Stimulated activated naive B cell treated with anti-CD40 and anti-IgM and Interleukin-4, amounts not matched to agents 10 μg/mL and 1 μg/mL and 100 μg/mL, for 72 hours (primary cell): ENCODE measurements at regions not wholly inside any gene's neighbourhood (a gene's known extent, or its start where the extent isn't known, plus 50 kb on each side); places are given as distances from the start of the nearest gene placed in this dataset.

Experiments used
- ATAC-seq, 2 donors: fragments of 150-1000 bp; cut with Tn5 transposase; replicated peaks; 2 replicates each; pipeline ENCODE4 v1.10.0; 2021; ENCODE audit warnings: moderate library complexity in 1 of 2
- DNase-seq: peaks from one replicate; pipeline ENCODE4 v3.0.0; 2021
- H3K27ac Mint-ChIP-seq: one replicate; pipeline ENCODE4 v1.8.0; 2022; ENCODE audit warnings: mild to moderate bottlenecking, mixed read lengths
- H3K27me3 Mint-ChIP-seq, 2 donors: one replicate each; pipeline ENCODE4 v1.8.0; 2022; ENCODE audit warnings: mixed read lengths in 2 of 2
- H3K36me3 Mint-ChIP-seq, 2 donors: one replicate each; pipeline ENCODE4 v1.8.0; 2022; ENCODE audit warnings: mixed read lengths in 2 of 2, mild to moderate bottlenecking in 1 of 2
- H3K4me1 Mint-ChIP-seq, 2 donors: one replicate each; pipeline ENCODE4 v1.8.0; 2022; ENCODE audit warnings: mixed read lengths in 2 of 2, mild to moderate bottlenecking in 1 of 2
- H3K4me3 Mint-ChIP-seq, 2 donors: one replicate each; pipeline ENCODE4 v1.8.0; 2022; ENCODE audit warnings: mild to moderate bottlenecking in 2 of 2, mixed read lengths in 2 of 2, moderate library complexity in 1 of 2
- H3K9me3 Mint-ChIP-seq, 2 donors: one replicate each; pipeline ENCODE4 v1.8.0; 2022; ENCODE audit warnings: mixed read lengths in 2 of 2, mild to moderate bottlenecking in 1 of 2

- ATAC-seq (no peak), DNase-seq (no peak)
- Mint-ChIP-seq H3K4me3 (no peak overlapping the region), H3K9me3 (peaks cover 0 to 2% of the 10 kb centered on the region in 2 donors), H3K4me1 (no peaks in the 10 kb centered on the region), H3K36me3 (no peaks in the 10 kb centered on the region), H3K27me3 (no peaks in the 10 kb centered on the region), H3K27ac (no peak overlapping the region)
These were observed 208.6 kb upstream of the STEAP4 start for GRCh38 chr7:88515301-88515700.

DNA sequence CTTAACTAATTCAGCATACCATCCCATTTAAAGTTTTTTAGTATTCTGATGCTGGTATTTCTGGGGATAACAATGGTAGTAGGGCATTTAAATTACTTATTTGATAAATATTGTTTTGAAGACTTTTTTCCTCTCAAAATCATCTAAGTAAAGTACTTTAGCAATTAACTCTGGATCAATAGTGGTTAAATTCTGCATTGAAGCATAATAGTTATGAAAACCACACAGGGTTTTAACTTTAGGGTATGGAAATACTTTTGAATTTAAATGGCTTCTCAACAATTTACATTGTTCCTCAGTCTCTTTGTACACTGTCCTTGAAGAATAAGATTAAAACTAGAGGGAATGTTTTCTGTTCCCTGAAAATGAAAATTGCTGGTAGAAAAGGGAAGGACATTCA, 202.6 kb upstream of the STEAP4 start:
- no peak overlapping the region for H3K4me3 Mint-ChIP-seq
- peaks cover 0 to 3% of the 10 kb centered on the region in 2 donors for H3K9me3 Mint-ChIP-seq
- H3K27me3 Mint-ChIP-seq = no peaks in the 10 kb centered on the region
- DNase-seq = no peak
- H3K27ac Mint-ChIP-seq = no peak overlapping the region
- no peaks in the 10 kb centered on the region for H3K36me3 Mint-ChIP-seq
- no peaks in the 10 kb centered on the region for H3K4me1 Mint-ChIP-seq
- ATAC-seq = no peak

- Mint-ChIP-seq H3K36me3 (no peaks in the 10 kb centered on the region), H3K9me3 (peaks cover 0 to 1% of the 10 kb centered on the region in 2 donors), H3K4me1 (no peaks in the 10 kb centered on the region), H3K27ac (no peak overlapping the region), H3K27me3 (no peaks in the 10 kb centered on the region), H3K4me3 (no peak overlapping the region)
- ATAC-seq = no peak
- no peak for DNase-seq
These were observed 193.4 kb upstream of the STEAP4 start for GRCh38 chr7:88500131-88500530.

- no peaks in the 10 kb centered on the region for H3K9me3 Mint-ChIP-seq
- DNase-seq (no peak), ATAC-seq (no peak)
- no peak overlapping the region for H3K4me3 Mint-ChIP-seq
- H3K4me1 Mint-ChIP-seq = no peaks in the 10 kb centered on the region
- H3K27me3 Mint-ChIP-seq = no peaks in the 10 kb centered on the region
- H3K36me3 Mint-ChIP-seq = no peaks in the 10 kb centered on the region
- no peak overlapping the region for H3K27ac Mint-ChIP-seq
These were observed 189.4 kb upstream of the STEAP4 start for GRCh38 chr7:88495881-88496725.

- no peak for DNase-seq
- Mint-ChIP-seq H3K4me3 (no peak overlapping the region), H3K27ac (no peak overlapping the region), H3K36me3 (no peaks in the 10 kb centered on the region), H3K27me3 (no peaks in the 10 kb centered on the region), H3K9me3 (peaks cover 0 to 3% of the 10 kb centered on the region in 2 donors), H3K4me1 (no peaks in the 10 kb centered on the region)
- ATAC-seq = no peak
These were observed 185.5 kb upstream of the STEAP4 start for GRCh38 chr7:88492153-88492552.

GRCh38 chr7:88490874-88491273, 184.2 kb upstream of the STEAP4 start:
- Mint-ChIP-seq H3K27ac (no peak overlapping the region), H3K4me3 (no peak overlapping the region), H3K27me3 (no peaks in the 10 kb centered on the region), H3K36me3 (no peaks in the 10 kb centered on the region), H3K9me3 (peaks cover 0 to 3% of the 10 kb centered on the region in 2 donors), H3K4me1 (no peaks in the 10 kb centered on the region)
- ATAC-seq (no peak), DNase-seq (no peak)

DNA sequence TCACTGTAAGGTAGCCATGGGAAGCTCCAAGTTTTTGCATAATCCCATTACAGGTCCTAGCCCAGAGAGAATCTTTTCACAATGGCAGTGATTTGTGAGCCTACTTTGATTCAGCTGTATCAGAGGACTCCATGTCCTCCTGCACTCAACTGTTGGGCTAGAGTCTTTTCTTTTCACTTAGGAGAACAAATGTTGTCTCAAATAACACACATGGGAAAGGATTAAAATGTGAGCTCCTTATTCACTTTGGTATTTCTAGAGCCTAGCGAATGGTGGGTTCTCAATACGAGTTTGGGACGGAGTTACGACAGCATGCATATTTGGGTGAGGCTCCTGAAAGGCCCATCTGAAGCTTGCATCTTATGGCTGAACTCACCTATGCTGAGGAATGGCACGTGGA, 183.5 kb upstream of the STEAP4 start:
- Mint-ChIP-seq H3K27me3 (no peaks in the 10 kb centered on the region), H3K27ac (no peak overlapping the region), H3K4me1 (no peaks in the 10 kb centered on the region), H3K9me3 (peaks cover 0 to 3% of the 10 kb centered on the region in 2 donors), H3K36me3 (no peaks in the 10 kb centered on the region), H3K4me3 (no peak overlapping the region)
- DNase-seq (no peak), ATAC-seq (no peak)

GRCh38 chr7:88485821-88486220, 179.1 kb upstream of the STEAP4 start:
- H3K4me1 Mint-ChIP-seq = no peaks in the 10 kb centered on the region
- no peak overlapping the region for H3K27ac Mint-ChIP-seq
- no peak for DNase-seq
- no peak for ATAC-seq
- no peaks in the 10 kb centered on the region for H3K36me3 Mint-ChIP-seq
- no peak overlapping the region for H3K4me3 Mint-ChIP-seq
- H3K9me3 Mint-ChIP-seq = peaks cover 0 to 3% of the 10 kb centered on the region in 2 donors
- H3K27me3 Mint-ChIP-seq = no peaks in the 10 kb centered on the region

DNA sequence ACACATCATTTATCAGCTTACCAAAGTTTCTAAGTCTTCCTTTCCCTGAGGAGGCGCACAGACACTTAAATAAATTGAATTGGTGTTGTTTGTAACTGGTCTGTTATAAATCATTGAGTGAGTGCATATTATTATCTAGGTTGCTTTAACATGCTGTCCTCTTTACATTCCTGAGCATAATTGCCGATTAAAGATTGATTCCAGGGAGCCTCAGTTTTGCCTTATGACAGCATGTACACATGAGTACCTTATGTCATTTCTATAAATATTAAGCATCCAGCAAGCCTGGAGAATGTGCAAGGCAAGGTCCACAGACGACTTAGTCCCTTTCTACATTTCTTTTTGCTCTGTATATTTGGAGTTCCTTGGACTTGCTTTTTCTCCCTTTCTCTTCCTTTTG, 177.9 kb upstream of the STEAP4 start:
- DNase-seq (no peak), ATAC-seq (no peak)
- no peak overlapping the region for H3K27ac Mint-ChIP-seq
- peaks cover 0 to 3% of the 10 kb centered on the region in 2 donors for H3K9me3 Mint-ChIP-seq
- no peaks in the 10 kb centered on the region for H3K4me1 Mint-ChIP-seq
- no peaks in the 10 kb centered on the region for H3K27me3 Mint-ChIP-seq
- H3K4me3 Mint-ChIP-seq = no peak overlapping the region
- H3K36me3 Mint-ChIP-seq = no peaks in the 10 kb centered on the region

DNA sequence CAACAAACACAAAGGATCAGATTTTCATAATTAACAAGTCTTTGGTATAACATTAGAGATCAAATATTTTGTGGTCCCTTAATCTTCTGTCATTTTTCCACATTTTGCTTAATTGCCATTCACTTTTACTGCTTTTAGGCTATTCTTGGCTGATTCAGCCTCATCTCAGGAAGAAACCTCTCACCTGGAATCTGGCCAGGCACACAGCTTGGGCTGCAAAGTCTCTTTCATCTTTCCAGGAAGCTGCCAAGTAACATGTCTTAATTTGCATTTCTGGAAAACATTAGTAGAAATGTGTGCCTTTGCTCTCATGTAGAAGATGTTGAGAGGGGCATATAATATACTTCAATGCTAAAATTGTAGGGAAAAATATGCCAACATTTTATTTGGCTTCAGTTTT, 174.2 kb upstream of the STEAP4 start:
- H3K4me1 Mint-ChIP-seq = no peaks in the 10 kb centered on the region
- H3K36me3 Mint-ChIP-seq = no peaks in the 10 kb centered on the region
- peaks cover 0 to 1% of the 10 kb centered on the region in 2 donors for H3K9me3 Mint-ChIP-seq
- ATAC-seq (no peak), DNase-seq (no peak)
- H3K4me3 Mint-ChIP-seq = no peak overlapping the region
- H3K27ac Mint-ChIP-seq = no peak overlapping the region
- no peaks in the 10 kb centered on the region for H3K27me3 Mint-ChIP-seq

- Mint-ChIP-seq H3K27me3 (no peaks in the 10 kb centered on the region), H3K4me3 (no peak overlapping the region), H3K27ac (no peak overlapping the region), H3K4me1 (no peaks in the 10 kb centered on the region), H3K36me3 (no peaks in the 10 kb centered on the region), H3K9me3 (peaks cover 0 to 1% of the 10 kb centered on the region in 2 donors)
- DNase-seq (no peak), ATAC-seq (no peak)
These were observed 173.6 kb upstream of the STEAP4 start for GRCh38 chr7:88480271-88480670.

GRCh38 chr7:88477976-88478375, 171.3 kb upstream of the STEAP4 start:
- DNase-seq = no peak
- no peak for ATAC-seq
- Mint-ChIP-seq H3K27me3 (no peaks in the 10 kb centered on the region), H3K4me1 (no peaks in the 10 kb centered on the region), H3K9me3 (peaks cover 0 to 3% of the 10 kb centered on the region in 2 donors), H3K4me3 (no peak overlapping the region), H3K27ac (no peak overlapping the region), H3K36me3 (no peaks in the 10 kb centered on the region)

- no peaks in the 10 kb centered on the region for H3K4me1 Mint-ChIP-seq
- H3K27ac Mint-ChIP-seq = no peak overlapping the region
- DNase-seq (no peak), ATAC-seq (no peak)
- peaks cover 7% of the 10 kb centered on the region in 2 donors for H3K9me3 Mint-ChIP-seq
- H3K27me3 Mint-ChIP-seq = no peaks in the 10 kb centered on the region
- H3K4me3 Mint-ChIP-seq = no peak overlapping the region
- no peaks in the 10 kb centered on the region for H3K36me3 Mint-ChIP-seq
These were observed 158.9 kb upstream of the STEAP4 start for GRCh38 chr7:88465600-88465999.

GRCh38 chr7:88462799-88463198, 156.1 kb upstream of the STEAP4 start:
- Mint-ChIP-seq H3K27me3 (no peaks in the 10 kb centered on the region), H3K4me3 (no peak overlapping the region), H3K4me1 (no peaks in the 10 kb centered on the region), H3K36me3 (no peaks in the 10 kb centered on the region), H3K27ac (no peak overlapping the region), H3K9me3 (peaks cover 0 to 3% of the 10 kb centered on the region in 2 donors)
- ATAC-seq = no peak
- DNase-seq = no peak

GRCh38 chr7:88460650-88461049, 154.0 kb upstream of the STEAP4 start:
- Mint-ChIP-seq H3K36me3 (no peaks in the 10 kb centered on the region), H3K27me3 (no peaks in the 10 kb centered on the region), H3K4me3 (no peak overlapping the region), H3K4me1 (no peaks in the 10 kb centered on the region), H3K9me3 (no peaks in the 10 kb centered on the region), H3K27ac (no peak overlapping the region)
- ATAC-seq (no peak), DNase-seq (no peak)
